ENCODE measurements at regions not wholly inside any gene's neighbourhood (a gene's known extent, or its start where the extent isn't known, plus 50 kb on each side); places are given as distances from the start of the nearest gene placed in this dataset.

- intact Hi-C loops (cut with micrococcal nuclease), result no loop called here
- no peak overlapping the region for H3K4me3 ChIP-seq
- H3K36me3 ChIP-seq, result no peaks in the 10 kb centered on the region
- no peak overlapping the region for H3K27ac ChIP-seq (replicated peaks)
- no peaks in the 10 kb centered on the region for H3K4me1 ChIP-seq
- H3K27me3 ChIP-seq (ENCODE audit: low read depth), result no peaks in the 10 kb centered on the region
- no peak for TF ChIP-seq CTCF (IDR thresholded peaks at IDR 0.05; ENCODE audit: borderline replicate concordance)
- H3K9me3 ChIP-seq (replicated peaks), result peaks cover 25% of the 10 kb centered on the region
- no peak for DNase-seq
Observed at GRCh38 chr10:33529234-33529633, 194.8 kb upstream of the NRP1 start.

- Histone ChIP-seq H3K27me3 (ENCODE audit: low read depth) (no peaks in the 10 kb centered on the region), H3K9me3 (replicated peaks) (peaks cover 20% of the 10 kb centered on the region), H3K4me1 (peaks cover under 1% of the 10 kb centered on the region), H3K27ac (replicated peaks) (no peak overlapping the region), H3K36me3 (no peaks in the 10 kb centered on the region), H3K4me3 (no peak overlapping the region)
- intact Hi-C loops (cut with micrococcal nuclease), result no loop called here
- TF ChIP-seq CTCF (IDR thresholded peaks at IDR 0.05; ENCODE audit: borderline replicate concordance), result no peak
- DNase-seq, result no peak
Observed at GRCh38 chr10:33524966-33525365, 190.5 kb upstream of the NRP1 start.

- peaks cover 19% of the 10 kb centered on the region for H3K9me3 ChIP-seq (replicated peaks)
- intact Hi-C loops (cut with micrococcal nuclease), result no loop called here
- no peak overlapping the region for H3K4me3 ChIP-seq
- no peaks in the 10 kb centered on the region for H3K27me3 ChIP-seq (ENCODE audit: low read depth)
- TF ChIP-seq CTCF (IDR thresholded peaks at IDR 0.05; ENCODE audit: borderline replicate concordance), result no peak
- H3K4me1 ChIP-seq, result peaks cover 5% of the 10 kb centered on the region
- no peaks in the 10 kb centered on the region for H3K36me3 ChIP-seq
- no peak overlapping the region for H3K27ac ChIP-seq (replicated peaks)
- no peak for DNase-seq
Observed at GRCh38 chr10:33524041-33524440, 189.6 kb upstream of the NRP1 start.

- Histone ChIP-seq H3K27ac (replicated peaks) (no peak overlapping the region), H3K4me3 (no peak overlapping the region), H3K36me3 (no peaks in the 10 kb centered on the region), H3K4me1 (peaks cover 5% of the 10 kb centered on the region), H3K27me3 (ENCODE audit: low read depth) (no peaks in the 10 kb centered on the region), H3K9me3 (replicated peaks) (peaks cover 11% of the 10 kb centered on the region)
- intact Hi-C loops (cut with micrococcal nuclease), result no loop called here
- no peak for DNase-seq
- no peak for TF ChIP-seq CTCF (IDR thresholded peaks at IDR 0.05; ENCODE audit: borderline replicate concordance)
Observed at GRCh38 chr10:33523236-33523792, 188.8 kb upstream of the NRP1 start.

GRCh38 chr10:33521904-33522303, 187.4 kb upstream of the NRP1 start:
- Histone ChIP-seq H3K27ac (replicated peaks) (no peak overlapping the region), H3K4me1 (peaks cover 5% of the 10 kb centered on the region), H3K27me3 (ENCODE audit: low read depth) (no peaks in the 10 kb centered on the region), H3K36me3 (no peaks in the 10 kb centered on the region), H3K9me3 (replicated peaks) (no peaks in the 10 kb centered on the region), H3K4me3 (no peak overlapping the region)
- no peak for DNase-seq
- intact Hi-C loops (cut with micrococcal nuclease), result no loop called here
- TF ChIP-seq CTCF (IDR thresholded peaks at IDR 0.05; ENCODE audit: borderline replicate concordance), result no peak

Data from left ventricle myocardium inferior (tissue), 1 donor.